Liver (tissue), 7 donors: ENCODE measurements at regions not wholly inside any gene's neighbourhood (a gene's known extent, or its start where the extent isn't known, plus 50 kb on each side); places are given as distances from the start of the nearest gene placed in this dataset.

Source experiments
- DNase-seq: peaks from one replicate; pipeline ENCODE4 v3.0.0-alpha.2; 2017; ENCODE audit warnings: low spot score
- H3K27ac ChIP-seq, 2 donors: one replicate each; pipeline ENCODE4 v1.7.0; 2013; ENCODE audit warnings: inconsistent platforms in 2 of 2, low read length in 2 of 2, control low read depth in 1 of 2, low read depth in 1 of 2, mild to moderate bottlenecking in 1 of 2
- H3K27me3 ChIP-seq, 4 donors: one replicate each; pipeline versions ENCODE4 v1.6.1 to v1.7.0; 2013; ENCODE audit warnings: low read length in 3 of 4, inconsistent platforms in 1 of 4, mild to moderate bottlenecking in 1 of 4, moderate library complexity in 1 of 4; ENCODE audit not compliant: control insufficient read depth in 4 of 4, insufficient read depth in 4 of 4
- H3K36me3 ChIP-seq, 4 donors: one replicate each; pipeline versions ENCODE4 v1.6.1 to v1.7.0; 2013; ENCODE audit warnings: low read length in 3 of 4, mild to moderate bottlenecking in 3 of 4, low read depth in 1 of 4, moderate library complexity in 1 of 4; ENCODE audit not compliant: control insufficient read depth in 4 of 4, insufficient read depth in 3 of 4
- H3K4me1 ChIP-seq, 4 donors: one replicate each; pipeline versions ENCODE4 v1.6.1 to v1.7.0; 2013; ENCODE audit warnings: low read length in 3 of 4, mild to moderate bottlenecking in 3 of 4, moderate library complexity in 1 of 4; ENCODE audit not compliant: control insufficient read depth in 4 of 4, insufficient read depth in 4 of 4
- H3K4me3 ChIP-seq, 3 donors: one replicate each; pipeline versions ENCODE4 v1.6.1 to v1.7.0; 2013; ENCODE audit warnings: low read length in 3 of 3, control low read depth in 1 of 3, low read depth in 1 of 3, mild to moderate bottlenecking in 1 of 3
- H3K9ac ChIP-seq, 2 donors: one replicate each; pipeline ENCODE4 v1.7.0; 2013; ENCODE audit warnings: low read length in 2 of 2, mild to moderate bottlenecking in 2 of 2, moderate library complexity in 2 of 2, control low read depth in 1 of 2, low read depth in 1 of 2
- H3K9me3 ChIP-seq, 4 donors: one replicate each; pipeline versions ENCODE4 v1.6.1 to v1.7.0; 2013; ENCODE audit warnings: low read length in 3 of 4; ENCODE audit not compliant: control insufficient read depth in 4 of 4
- ATF3 ChIP-seq: IDR thresholded peaks from 2 replicates; pipeline ENCODE4 v1.6.1; 2016; ENCODE audit warnings: antibody characterized with exemption
- EGR1 ChIP-seq, 2 donors: IDR thresholded peaks; 2 replicates each; pipeline ENCODE4 v1.6.1; 2016 to 2018; ENCODE audit warnings: antibody characterized with exemption in 2 of 2, low read depth in 2 of 2
- FOXA1 ChIP-seq: IDR thresholded peaks from 2 replicates; pipeline ENCODE4 v1.6.1; 2016; ENCODE audit warnings: antibody characterized with exemption
- FOXA2 ChIP-seq: IDR thresholded peaks from 2 replicates; pipeline ENCODE4 v1.6.1; 2016; ENCODE audit warnings: antibody characterized with exemption
- GABPA ChIP-seq, 2 donors: IDR thresholded peaks in 1 of 2; conservative IDR thresholded peaks in 1 of 2; 2 replicates each; pipeline ENCODE4 v1.6.1; 2016; ENCODE audit warnings: antibody characterized with exemption in 2 of 2, mild to moderate bottlenecking in 1 of 2, moderate library complexity in 1 of 2
- HNF4A ChIP-seq, 2 donors: conservative IDR thresholded peaks; 2 replicates each; pipeline ENCODE4 v1.6.1; 2016; ENCODE audit warnings: antibody characterized with exemption in 2 of 2, mild to moderate bottlenecking in 2 of 2
- HNF4G ChIP-seq: IDR thresholded peaks from 2 replicates; pipeline ENCODE4 v1.6.1; 2016; ENCODE audit warnings: antibody characterized with exemption
- JUND ChIP-seq, 2 donors: IDR thresholded peaks; 2 replicates each; pipeline ENCODE4 v1.6.1; 2016; ENCODE audit warnings: antibody characterized with exemption in 2 of 2
- MAX ChIP-seq: IDR thresholded peaks from 2 replicates; pipeline ENCODE4 v1.6.1; 2016; ENCODE audit warnings: antibody characterized with exemption
- NR2F2 ChIP-seq: IDR thresholded peaks from 2 replicates; pipeline ENCODE4 v1.6.1; 2016; ENCODE audit warnings: antibody characterized with exemption
- REST ChIP-seq: IDR thresholded peaks from 2 replicates; pipeline ENCODE4 v1.6.1; 2016; ENCODE audit warnings: antibody characterized with exemption, mild to moderate bottlenecking
- RXRA ChIP-seq, 2 donors: IDR thresholded peaks; 2 replicates each; pipeline ENCODE4 v1.6.1; 2017 to 2018; ENCODE audit warnings: antibody characterized with exemption in 2 of 2, mild to moderate bottlenecking in 1 of 2
- SP1 ChIP-seq: IDR thresholded peaks from 2 replicates; pipeline ENCODE4 v1.6.1; 2018; ENCODE audit warnings: antibody characterized with exemption, mild to moderate bottlenecking
- TAF1 ChIP-seq: conservative IDR thresholded peaks from 2 replicates; pipeline ENCODE4 v1.6.1; 2016; ENCODE audit warnings: antibody characterized with exemption, mild to moderate bottlenecking
- YY1 ChIP-seq: IDR thresholded peaks from 2 replicates; pipeline ENCODE4 v1.6.1; 2016; ENCODE audit warnings: antibody characterized with exemption, mild to moderate bottlenecking
- ZBTB33 ChIP-seq: IDR thresholded peaks from 2 replicates; pipeline ENCODE4 v1.6.1; 2016; ENCODE audit warnings: antibody characterized with exemption
- WGBS: extraction: QIAGEN DNeasy Blood & Tissue Kit; methylation state at CpG from one replicate; pipeline ENCODE4 v1.1.7; 2013; 5-methylcytosine and 5-hydroxymethylcytosine counted together
- donor health status: healthy.
- donor health status: healthy.
- donor health status: healthy.
- donor health status: healthy.

- no peak overlapping the region for H3K9ac ChIP-seq
- DNase-seq: no peak
- 53% methylated on average over 2 of the region's 2 CpGs for WGBS
- no peaks in the 10 kb centered on the region for H3K9me3 ChIP-seq
- peaks cover 0 to 3% (median 1%) of the 10 kb centered on the region in 4 donors for H3K27me3 ChIP-seq
- no peak overlapping the region for H3K27ac ChIP-seq
- no peaks in the 10 kb centered on the region for H3K4me1 ChIP-seq
- H3K4me3 ChIP-seq: no peak overlapping the region
- no peaks in the 10 kb centered on the region for H3K36me3 ChIP-seq
- TF ChIP-seq NR2F2: no peak
- TF ChIP-seq FOXA2: no peak
- TF ChIP-seq JUND (IDR thresholded peaks at IDR 0.05): no peak
- TF ChIP-seq ZBTB33: no peak
- no peak for TF ChIP-seq TAF1
- TF ChIP-seq GABPA (IDR thresholded peaks at IDR 0.05 in 1 of 2, conservative IDR thresholded peaks at IDR 0.05 in 1 of 2): no peak
- TF ChIP-seq MAX: no peak
- TF ChIP-seq EGR1 (IDR thresholded peaks at IDR 0.05; ENCODE audit: low read depth in 2 of 2): no peak
- no peak for TF ChIP-seq RXRA (IDR thresholded peaks at IDR 0.05)
- no peak for TF ChIP-seq REST
- TF ChIP-seq YY1: no peak
- TF ChIP-seq HNF4G: no peak
- no peak for TF ChIP-seq FOXA1
- no peak for TF ChIP-seq HNF4A (conservative IDR thresholded peaks at IDR 0.05)
- TF ChIP-seq SP1: no peak
- no peak for TF ChIP-seq ATF3
Observed at GRCh38 chr15:96700555-96700954, 370.1 kb downstream of the NR2F2 start.

GRCh38 chr15:96701443-96701842 lies 370.9 kb downstream of the NR2F2 start:
- no peaks in the 10 kb centered on the region for H3K9me3 ChIP-seq
- no peaks in the 10 kb centered on the region for H3K36me3 ChIP-seq
- TF ChIP-seq FOXA2: no peak
- no peaks in the 10 kb centered on the region for H3K4me1 ChIP-seq
- no peak overlapping the region for H3K27ac ChIP-seq
- H3K4me3 ChIP-seq: no peak overlapping the region
- 84% methylated on average over 2 of the region's 2 CpGs for WGBS
- no peak overlapping the region for H3K9ac ChIP-seq
- DNase-seq: no peak
- H3K27me3 ChIP-seq: peaks cover 0 to 3% (median 1%) of the 10 kb centered on the region in 4 donors
